ENCODE measurements at regions not wholly inside any gene's neighbourhood (a gene's known extent, or its start where the extent isn't known, plus 50 kb on each side); places are given as distances from the start of the nearest gene placed in this dataset.
A peak's percentile ranks its signal among the peaks of the same experiment; 100 is the strongest.

DNA sequence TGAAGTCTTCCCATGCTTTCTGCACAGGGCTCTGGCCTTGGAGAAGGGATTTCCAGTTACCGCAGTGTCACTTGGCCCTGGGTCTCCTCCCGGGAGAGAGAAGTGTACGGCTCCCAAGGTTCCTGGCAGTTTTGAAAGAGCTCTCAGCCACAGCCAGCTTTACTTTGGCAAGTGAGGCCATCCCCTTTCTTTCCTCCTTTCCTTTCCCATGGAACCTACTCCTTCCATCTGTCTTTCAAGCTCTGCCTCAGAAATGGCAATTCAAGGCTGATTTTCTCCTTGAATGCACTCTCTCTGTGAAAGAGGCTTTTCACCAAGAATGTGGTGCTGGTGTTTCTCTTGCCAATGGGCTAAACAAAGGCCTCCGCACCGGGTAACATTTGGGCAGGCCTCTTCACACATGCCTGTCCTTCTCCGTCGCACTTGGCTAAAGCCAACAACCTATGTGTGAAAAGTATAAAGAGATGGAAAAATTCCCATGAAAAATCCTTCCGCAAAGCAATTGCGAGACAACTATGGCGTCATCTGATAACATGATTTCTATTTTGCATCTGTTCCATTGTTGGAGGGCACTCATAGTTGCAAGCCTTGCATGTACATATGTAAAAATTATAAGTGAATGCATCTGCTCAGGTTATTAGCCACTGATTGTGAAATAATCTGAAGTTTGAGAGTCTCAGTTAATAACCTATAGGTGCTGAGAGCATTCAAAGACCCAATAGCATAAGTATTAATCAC, 125.4 kb downstream of the PFKFB3 start:
- H3K4me3 ChIP-seq (ENCODE audit: low read length), result no peak overlapping the region
- TF ChIP-seq, protein P1, sequence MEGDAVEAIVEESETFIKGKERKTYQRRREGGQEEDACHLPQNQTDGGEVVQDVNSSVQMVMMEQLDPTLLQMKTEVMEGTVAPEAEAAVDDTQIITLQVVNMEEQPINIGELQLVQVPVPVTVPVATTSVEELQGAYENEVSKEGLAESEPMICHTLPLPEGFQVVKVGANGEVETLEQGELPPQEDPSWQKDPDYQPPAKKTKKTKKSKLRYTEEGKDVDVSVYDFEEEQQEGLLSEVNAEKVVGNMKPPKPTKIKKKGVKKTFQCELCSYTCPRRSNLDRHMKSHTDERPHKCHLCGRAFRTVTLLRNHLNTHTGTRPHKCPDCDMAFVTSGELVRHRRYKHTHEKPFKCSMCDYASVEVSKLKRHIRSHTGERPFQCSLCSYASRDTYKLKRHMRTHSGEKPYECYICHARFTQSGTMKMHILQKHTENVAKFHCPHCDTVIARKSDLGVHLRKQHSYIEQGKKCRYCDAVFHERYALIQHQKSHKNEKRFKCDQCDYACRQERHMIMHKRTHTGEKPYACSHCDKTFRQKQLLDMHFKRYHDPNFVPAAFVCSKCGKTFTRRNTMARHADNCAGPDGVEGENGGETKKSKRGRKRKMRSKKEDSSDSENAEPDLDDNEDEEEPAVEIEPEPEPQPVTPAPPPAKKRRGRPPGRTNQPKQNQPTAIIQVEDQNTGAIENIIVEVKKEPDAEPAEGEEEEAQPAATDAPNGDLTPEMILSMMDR (conservative IDR thresholded peaks at IDR 0.05; ENCODE audit: low read length), result no peak
- no peak for DNase-seq (ENCODE audit: low read depth)

DNA sequence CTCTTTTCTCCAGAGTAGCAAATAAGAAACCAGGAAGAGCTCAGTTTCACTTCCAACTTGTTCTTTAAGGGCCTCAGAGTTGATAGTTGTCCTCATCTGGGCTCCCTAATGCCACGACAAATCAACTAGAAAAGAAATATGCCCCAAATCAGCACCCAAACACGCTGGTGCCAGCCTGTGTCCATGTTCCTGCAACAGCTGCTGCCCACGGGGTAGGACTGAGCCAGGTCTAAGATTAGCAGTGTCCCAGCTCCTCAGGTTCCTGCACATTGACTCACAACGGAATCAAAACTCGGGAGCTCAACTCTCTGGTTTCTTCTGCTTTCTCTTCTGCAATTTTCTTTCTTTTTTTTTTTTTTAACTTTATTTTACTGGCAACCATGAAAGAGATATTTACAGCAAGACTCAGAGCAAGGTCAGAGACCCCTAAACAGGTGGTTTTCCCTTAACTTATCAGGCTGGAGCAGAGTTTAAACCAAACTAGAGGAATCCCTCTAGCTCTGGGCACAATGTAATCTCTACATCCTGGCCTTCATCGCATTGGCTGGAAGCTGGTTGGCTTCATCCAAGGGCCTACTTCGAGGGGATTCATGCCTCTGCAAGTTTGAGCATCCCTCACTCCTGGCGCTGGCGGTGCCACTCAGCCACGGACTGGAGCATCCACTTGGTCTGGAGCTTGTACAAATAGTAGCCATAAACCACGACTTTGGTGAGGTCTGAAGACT, 126.1 kb downstream of the PFKFB3 start:
- TF ChIP-seq, protein P1 (conservative IDR thresholded peaks at IDR 0.05; ENCODE audit: low read length), result no peak
- H3K4me3 ChIP-seq (ENCODE audit: low read length), result no peak overlapping the region
- DNase-seq (ENCODE audit: low read depth), result no peak

DNA sequence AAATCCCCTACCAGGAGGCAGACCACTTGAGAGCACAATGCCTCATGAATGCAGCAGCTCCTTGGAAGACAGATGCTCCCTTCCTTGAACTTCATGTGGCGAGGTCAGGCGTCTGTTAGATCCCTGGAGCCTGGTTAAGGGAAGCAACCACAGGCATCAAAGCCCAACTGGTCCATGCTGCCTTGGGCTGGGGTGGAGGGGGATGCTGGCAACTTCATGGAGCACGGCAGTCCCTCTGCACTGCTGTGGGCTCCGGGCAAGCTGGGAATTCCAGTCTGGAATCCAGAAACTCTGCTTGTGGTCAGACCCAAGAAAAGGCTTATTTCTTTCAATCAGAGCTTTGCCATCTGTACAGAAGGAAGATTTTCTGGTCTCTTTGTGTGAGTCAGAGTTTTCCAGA, 130.4 kb downstream of the PFKFB3 start:
- DNase-seq (ENCODE audit: low read depth), result peak; percentile 27
- TF ChIP-seq, protein P1 (conservative IDR thresholded peaks at IDR 0.05; ENCODE audit: low read length), result no peak
- H3K4me3 ChIP-seq (ENCODE audit: low read length), result no peak overlapping the region

DNA sequence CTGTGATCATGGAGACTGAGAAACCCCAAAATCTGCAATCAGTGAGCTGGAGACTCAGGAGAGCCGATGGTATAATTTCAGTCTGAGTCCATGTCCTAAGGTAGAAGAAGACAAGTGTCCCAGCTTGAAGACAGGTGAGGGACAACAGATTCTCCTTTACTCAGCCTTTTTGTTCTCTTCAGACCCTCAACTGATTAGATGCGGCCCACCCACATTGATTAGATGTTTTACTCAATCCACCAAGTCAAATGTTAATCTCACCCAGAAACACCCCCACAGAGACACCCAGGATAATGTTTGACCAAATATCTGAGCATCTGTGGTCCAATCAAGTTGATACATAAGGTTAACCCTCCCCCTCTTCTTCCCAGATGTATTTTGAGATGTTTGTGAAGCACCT, 131.2 kb downstream of the PFKFB3 start:
- TF ChIP-seq, protein P1 (conservative IDR thresholded peaks at IDR 0.05; ENCODE audit: low read length), result no peak
- DNase-seq (ENCODE audit: low read depth), result no peak
- H3K4me3 ChIP-seq (ENCODE audit: low read length), result no peak overlapping the region

DNA sequence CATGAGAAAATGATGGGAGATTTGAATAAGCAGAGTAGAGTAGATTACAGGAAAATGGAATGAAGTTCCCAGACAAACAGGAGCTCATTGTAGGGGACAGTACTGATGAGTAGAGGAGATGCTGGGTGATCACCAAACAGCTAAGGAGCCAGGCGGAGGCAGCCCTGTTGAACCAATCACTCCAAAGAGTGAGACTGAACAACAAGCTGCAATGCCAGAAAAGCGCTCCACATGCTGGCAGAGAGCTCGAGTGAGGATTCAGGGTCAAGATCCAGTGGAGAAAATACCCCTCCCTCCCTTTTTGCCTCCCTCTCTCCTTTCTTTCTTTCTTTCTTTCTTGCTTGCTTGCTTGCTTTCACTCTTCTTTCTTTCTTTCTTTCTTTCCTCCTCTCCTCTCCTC, 133.3 kb downstream of the PFKFB3 start:
- no peak for DNase-seq (ENCODE audit: low read depth)
- TF ChIP-seq, protein P1 (conservative IDR thresholded peaks at IDR 0.05; ENCODE audit: low read length), result no peak
- H3K4me3 ChIP-seq (ENCODE audit: low read length), result no peak overlapping the region

DNA sequence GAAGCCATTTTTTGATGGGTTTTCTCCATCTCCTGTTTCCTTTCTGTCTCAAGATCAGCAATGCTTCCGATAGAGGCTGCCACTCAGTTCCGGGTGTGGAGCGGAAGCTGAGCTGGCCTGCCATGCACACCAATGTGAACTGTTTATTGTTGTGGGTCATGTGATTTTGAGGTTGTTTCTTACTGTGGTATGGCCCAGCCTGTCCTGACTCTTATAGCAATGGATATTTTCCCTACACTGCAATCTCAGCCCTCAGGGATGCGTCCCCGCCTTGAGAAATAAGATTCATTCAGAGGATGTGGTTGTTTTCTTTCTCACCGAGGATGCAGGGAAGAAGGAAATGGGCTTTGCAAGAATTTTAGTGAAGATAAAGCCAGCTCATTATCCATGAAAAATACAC, 134.7 kb downstream of the PFKFB3 start:
- TF ChIP-seq, protein P1 (conservative IDR thresholded peaks at IDR 0.05; ENCODE audit: low read length), result no peak
- H3K4me3 ChIP-seq (ENCODE audit: low read length), result no peak overlapping the region
- no peak for DNase-seq (ENCODE audit: low read depth)

DNA sequence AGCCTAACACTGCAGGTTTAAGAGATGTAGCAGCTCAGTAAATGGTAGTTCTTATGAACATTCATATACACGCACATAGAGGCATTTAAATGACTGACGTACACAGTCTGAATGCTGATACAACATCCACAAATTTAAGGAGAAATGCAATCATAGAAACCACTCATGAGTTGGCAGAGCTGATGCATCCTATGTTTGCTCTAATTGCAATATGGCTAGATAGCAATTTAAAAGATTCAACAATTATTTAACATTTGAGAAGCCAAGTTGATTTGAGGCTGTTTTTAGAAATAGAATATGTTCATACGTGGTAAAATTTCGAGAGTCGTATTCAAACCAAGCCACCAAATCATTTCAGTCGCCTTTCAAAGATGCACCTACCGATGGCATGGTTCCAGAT, 135.6 kb downstream of the PFKFB3 start:
- TF ChIP-seq, protein P1 (conservative IDR thresholded peaks at IDR 0.05; ENCODE audit: low read length), result no peak
- DNase-seq (ENCODE audit: low read depth), result no peak
- no peak overlapping the region for H3K4me3 ChIP-seq (ENCODE audit: low read length)

Data from AG10803 (cell line).